Spleen (tissue), 7 donors: ENCODE measurements at regions not wholly inside any gene's neighbourhood (a gene's known extent, or its start where the extent isn't known, plus 50 kb on each side); places are given as distances from the start of the nearest gene placed in this dataset.
"Not testable (repeated sequence)": the region's sequence is repeated elsewhere in the genome, so short reads cannot be mapped to it uniquely, and the experiment has no call there.

Source experiments
- POLR2AphosphoS5 ChIP-seq, 3 donors: sonication (generic); formaldehyde crosslinking; IDR thresholded peaks; one replicate each; pipeline ENCODE4 v1.5.1; 2017; ENCODE audit warnings: antibody characterized with exemption in 3 of 3
- TF ChIP-seq, protein P1 (sequence below), 11 experiments: fragments of 200-600 bp in 7 of 11; fragments of 450-650 bp in 4 of 11; sonication (generic) in 4 of 11; IDR thresholded peaks in 8 of 11; conservative IDR thresholded peaks in 3 of 11; 1 replicate in 7 of 11; 2 replicates in 4 of 11; pipeline versions ENCODE4 v1.4.0 to v1.8.0; 2016 to 2021; ENCODE audit warnings: antibody characterized with exemption in 11 of 11, inconsistent platforms in 4 of 11, mild to moderate bottlenecking in 1 of 11
- donor health status: DM: no; HTN: no; CAD: no; lungs with moderate emphysema.
- donor health status: DM: no; HTN: no; CAD: no.
- donor health status: DM: no; HTN: no; CAD: no.

DNA sequence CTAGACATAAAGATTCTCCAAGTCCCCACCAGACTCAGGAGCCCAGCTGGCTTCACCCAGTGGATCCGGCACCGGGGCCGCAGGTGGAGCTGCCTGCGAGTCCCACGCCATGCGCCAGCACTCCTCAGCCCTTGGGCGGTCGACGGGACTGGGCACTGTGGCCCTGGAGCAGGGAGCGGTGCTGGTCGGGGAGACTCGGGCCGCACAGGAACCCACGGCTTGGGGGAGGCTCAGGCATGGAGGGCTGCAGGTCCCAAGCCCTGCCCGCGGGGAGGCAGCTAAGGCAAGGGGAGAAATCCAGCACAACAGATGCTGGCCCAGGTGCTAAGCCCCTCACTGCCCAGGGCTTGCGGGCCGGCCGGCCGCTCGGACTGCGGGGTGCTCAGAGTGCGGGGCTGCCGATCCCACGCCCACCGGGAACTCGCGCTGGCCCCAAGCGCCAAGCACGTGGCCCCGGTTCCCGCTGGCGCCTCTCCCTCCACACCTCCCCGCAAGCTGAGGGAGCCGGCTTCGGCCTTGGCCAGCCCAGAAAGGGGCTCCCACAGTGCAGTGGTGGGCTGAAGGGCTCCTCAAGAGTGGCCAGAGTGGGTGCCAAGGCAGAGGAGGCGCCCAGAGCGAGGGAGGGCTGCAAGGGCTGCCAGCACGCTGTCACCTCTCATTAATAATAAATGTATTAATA is 212.6 kb upstream of the LRRTM4 start:
- TF ChIP-seq, protein P1, sequence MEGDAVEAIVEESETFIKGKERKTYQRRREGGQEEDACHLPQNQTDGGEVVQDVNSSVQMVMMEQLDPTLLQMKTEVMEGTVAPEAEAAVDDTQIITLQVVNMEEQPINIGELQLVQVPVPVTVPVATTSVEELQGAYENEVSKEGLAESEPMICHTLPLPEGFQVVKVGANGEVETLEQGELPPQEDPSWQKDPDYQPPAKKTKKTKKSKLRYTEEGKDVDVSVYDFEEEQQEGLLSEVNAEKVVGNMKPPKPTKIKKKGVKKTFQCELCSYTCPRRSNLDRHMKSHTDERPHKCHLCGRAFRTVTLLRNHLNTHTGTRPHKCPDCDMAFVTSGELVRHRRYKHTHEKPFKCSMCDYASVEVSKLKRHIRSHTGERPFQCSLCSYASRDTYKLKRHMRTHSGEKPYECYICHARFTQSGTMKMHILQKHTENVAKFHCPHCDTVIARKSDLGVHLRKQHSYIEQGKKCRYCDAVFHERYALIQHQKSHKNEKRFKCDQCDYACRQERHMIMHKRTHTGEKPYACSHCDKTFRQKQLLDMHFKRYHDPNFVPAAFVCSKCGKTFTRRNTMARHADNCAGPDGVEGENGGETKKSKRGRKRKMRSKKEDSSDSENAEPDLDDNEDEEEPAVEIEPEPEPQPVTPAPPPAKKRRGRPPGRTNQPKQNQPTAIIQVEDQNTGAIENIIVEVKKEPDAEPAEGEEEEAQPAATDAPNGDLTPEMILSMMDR (IDR thresholded peaks at IDR 0.05 in 8 of 11, conservative IDR thresholded peaks at IDR 0.05 in 3 of 11), result not testable (repeated sequence)
- TF ChIP-seq POLR2AphosphoS5 (IDR thresholded peaks at IDR 0.05), result not testable (repeated sequence)
